ENCODE measurements at regions not wholly inside any gene's neighbourhood (a gene's known extent, or its start where the extent isn't known, plus 50 kb on each side); places are given as distances from the start of the nearest gene placed in this dataset.
"Not testable (repeated sequence)": the region's sequence is repeated elsewhere in the genome, so short reads cannot be mapped to it uniquely, and the experiment has no call there.

DNA sequence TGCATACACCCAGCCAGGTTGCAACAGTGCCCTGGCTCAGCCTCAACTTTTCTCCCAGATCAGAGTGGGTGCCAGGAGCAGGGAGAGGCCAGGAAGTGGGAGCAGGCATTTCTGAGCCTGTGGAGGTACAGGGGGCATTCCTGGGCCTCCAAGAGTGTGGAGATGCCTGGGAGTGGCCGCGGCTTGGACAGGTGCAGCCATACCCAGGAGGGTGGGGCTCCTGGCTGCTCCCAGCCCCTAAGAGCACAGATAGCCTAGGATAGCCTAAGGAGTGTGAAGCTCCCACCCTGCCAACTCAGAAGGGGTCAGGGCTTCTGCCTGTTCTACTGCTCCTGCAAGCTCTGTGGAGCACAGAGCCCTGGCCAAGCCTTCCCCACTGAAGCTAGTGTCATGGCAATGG is 543.4 kb downstream of the RPL10L start:
- peaks cover 36% of the 10 kb centered on the region for H3K9me3 Mint-ChIP-seq (ENCODE audit: unreplicated experiment)
- Histone ChIP-seq H3K4me3 (ENCODE audit: low read depth, low read length) (no peak overlapping the region), H3K27me3 (replicated peaks; ENCODE audit: control insufficient read depth, insufficient read depth, low read length) (no peaks in the 10 kb centered on the region), H3K9me3 (no peaks in the 10 kb centered on the region), H3K36me3 (ENCODE audit: control insufficient read depth, insufficient read depth, low read length) (no peaks in the 10 kb centered on the region), H3K4me1 (no peaks in the 10 kb centered on the region)
- H3K4me1 Mint-ChIP-seq (ENCODE audit: low read depth, unreplicated experiment): no peaks in the 10 kb centered on the region
- H3K27me3 Mint-ChIP-seq (ENCODE audit: insufficient read depth, unreplicated experiment): no peaks in the 10 kb centered on the region
- no TSS peak for BruUV-seq (replicated peaks)
- TF ChIP-seq, protein P1, sequence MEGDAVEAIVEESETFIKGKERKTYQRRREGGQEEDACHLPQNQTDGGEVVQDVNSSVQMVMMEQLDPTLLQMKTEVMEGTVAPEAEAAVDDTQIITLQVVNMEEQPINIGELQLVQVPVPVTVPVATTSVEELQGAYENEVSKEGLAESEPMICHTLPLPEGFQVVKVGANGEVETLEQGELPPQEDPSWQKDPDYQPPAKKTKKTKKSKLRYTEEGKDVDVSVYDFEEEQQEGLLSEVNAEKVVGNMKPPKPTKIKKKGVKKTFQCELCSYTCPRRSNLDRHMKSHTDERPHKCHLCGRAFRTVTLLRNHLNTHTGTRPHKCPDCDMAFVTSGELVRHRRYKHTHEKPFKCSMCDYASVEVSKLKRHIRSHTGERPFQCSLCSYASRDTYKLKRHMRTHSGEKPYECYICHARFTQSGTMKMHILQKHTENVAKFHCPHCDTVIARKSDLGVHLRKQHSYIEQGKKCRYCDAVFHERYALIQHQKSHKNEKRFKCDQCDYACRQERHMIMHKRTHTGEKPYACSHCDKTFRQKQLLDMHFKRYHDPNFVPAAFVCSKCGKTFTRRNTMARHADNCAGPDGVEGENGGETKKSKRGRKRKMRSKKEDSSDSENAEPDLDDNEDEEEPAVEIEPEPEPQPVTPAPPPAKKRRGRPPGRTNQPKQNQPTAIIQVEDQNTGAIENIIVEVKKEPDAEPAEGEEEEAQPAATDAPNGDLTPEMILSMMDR (IDR thresholded peaks at IDR 0.05; ENCODE audit: insufficient read depth in 1 of 2, low read depth in 1 of 2, low read length in 1 of 2, severe bottlenecking in 1 of 2, unreplicated experiment in 1 of 2): no peak
- H3K4me3 Mint-ChIP-seq (ENCODE audit: unreplicated experiment): no peak overlapping the region
- ChIA-PET POLR2A (no interaction called here), CTCF (no interaction called here)
- DNase-seq: no peak
- H3K36me3 Mint-ChIP-seq (ENCODE audit: insufficient read depth, unreplicated experiment): no peaks in the 10 kb centered on the region
- intact Hi-C loops (cut with micrococcal nuclease; ENCODE audit: unreplicated experiment): no loop called here
- no peak overlapping the region for H3K27ac Mint-ChIP-seq (ENCODE audit: unreplicated experiment)

DNA sequence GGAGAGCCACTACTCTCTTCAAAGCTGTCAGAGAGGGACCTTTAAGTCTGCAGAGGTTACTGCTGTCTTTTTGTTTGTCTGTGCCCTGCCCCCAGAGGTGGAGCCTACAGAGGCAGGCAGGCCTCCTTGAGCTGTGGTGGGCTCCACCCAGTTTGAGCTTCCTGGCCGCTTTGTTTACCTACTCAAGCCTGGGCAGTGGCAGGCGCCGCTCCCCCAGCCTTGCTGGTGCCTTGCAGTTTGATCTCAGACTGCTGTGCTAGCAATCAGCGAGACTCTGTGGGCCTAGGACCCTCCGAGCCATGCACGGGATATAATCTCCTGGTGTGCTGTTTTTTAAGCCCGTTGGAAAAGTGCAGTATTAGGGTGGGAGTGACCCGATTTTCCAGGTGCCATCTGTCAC is 550.7 kb downstream of the RPL10L start:
- H3K4me3 ChIP-seq (ENCODE audit: low read depth, low read length); H3K27me3 ChIP-seq (replicated peaks; ENCODE audit: control insufficient read depth, insufficient read depth, low read length); H3K4me1 ChIP-seq; H3K4me3 Mint-ChIP-seq (ENCODE audit: unreplicated experiment); H3K27me3 Mint-ChIP-seq (ENCODE audit: insufficient read depth, unreplicated experiment); intact Hi-C loops (cut with micrococcal nuclease; ENCODE audit: unreplicated experiment); H3K36me3 ChIP-seq (ENCODE audit: control insufficient read depth, insufficient read depth, low read length); BruUV-seq (replicated peaks); H3K9me3 Mint-ChIP-seq (ENCODE audit: unreplicated experiment); H3K9me3 ChIP-seq; H3K27ac Mint-ChIP-seq (ENCODE audit: unreplicated experiment); DNase-seq; H3K4me1 Mint-ChIP-seq (ENCODE audit: low read depth, unreplicated experiment); CTCF ChIA-PET; POLR2A ChIA-PET; H3K36me3 Mint-ChIP-seq (ENCODE audit: insufficient read depth, unreplicated experiment): not testable (repeated sequence)

DNA sequence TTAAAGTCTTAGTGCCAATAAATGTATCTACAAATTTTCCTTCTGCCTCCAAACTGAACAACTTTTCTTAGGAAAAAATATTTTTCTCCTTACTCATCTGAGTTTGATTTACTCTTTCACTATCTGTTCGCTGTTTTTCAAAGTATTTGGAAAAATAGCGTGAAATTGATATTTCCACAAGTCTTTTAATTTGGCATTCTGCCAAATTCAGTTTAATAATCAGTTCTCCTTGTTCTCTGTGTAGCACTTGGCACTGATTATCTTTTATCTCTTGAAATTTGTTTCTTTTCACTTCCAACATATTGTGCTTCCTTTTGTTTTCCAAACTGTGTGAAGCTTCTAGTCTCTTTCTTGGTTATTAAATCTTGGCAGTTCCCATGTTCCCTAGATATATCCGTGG is 559.8 kb downstream of the RPL10L start:
- no peaks in the 10 kb centered on the region for H3K27me3 Mint-ChIP-seq (ENCODE audit: insufficient read depth, unreplicated experiment)
- DNase-seq: no peak
- H3K27me3 ChIP-seq (replicated peaks; ENCODE audit: control insufficient read depth, insufficient read depth, low read length): no peaks in the 10 kb centered on the region
- TF ChIP-seq, protein P1 (IDR thresholded peaks at IDR 0.05; ENCODE audit: insufficient read depth in 1 of 2, low read depth in 1 of 2, low read length in 1 of 2, severe bottlenecking in 1 of 2, unreplicated experiment in 1 of 2): no peak
- no peaks in the 10 kb centered on the region for H3K36me3 ChIP-seq (ENCODE audit: control insufficient read depth, insufficient read depth, low read length)
- ChIA-PET CTCF (no interaction called here), POLR2A (no interaction called here)
- H3K4me3 ChIP-seq (ENCODE audit: low read depth, low read length): no peak overlapping the region
- H3K4me1 Mint-ChIP-seq (ENCODE audit: low read depth, unreplicated experiment): no peaks in the 10 kb centered on the region
- H3K36me3 Mint-ChIP-seq (ENCODE audit: insufficient read depth, unreplicated experiment): no peaks in the 10 kb centered on the region
- H3K27ac Mint-ChIP-seq (ENCODE audit: unreplicated experiment): no peak overlapping the region
- intact Hi-C loops (cut with micrococcal nuclease; ENCODE audit: unreplicated experiment): no loop called here
- H3K9me3 ChIP-seq: no peaks in the 10 kb centered on the region
- H3K4me3 Mint-ChIP-seq (ENCODE audit: unreplicated experiment): no peak overlapping the region
- BruUV-seq (replicated peaks): no TSS peak
- no peaks in the 10 kb centered on the region for H3K4me1 ChIP-seq
- no peaks in the 10 kb centered on the region for H3K9me3 Mint-ChIP-seq (ENCODE audit: unreplicated experiment)

DNA sequence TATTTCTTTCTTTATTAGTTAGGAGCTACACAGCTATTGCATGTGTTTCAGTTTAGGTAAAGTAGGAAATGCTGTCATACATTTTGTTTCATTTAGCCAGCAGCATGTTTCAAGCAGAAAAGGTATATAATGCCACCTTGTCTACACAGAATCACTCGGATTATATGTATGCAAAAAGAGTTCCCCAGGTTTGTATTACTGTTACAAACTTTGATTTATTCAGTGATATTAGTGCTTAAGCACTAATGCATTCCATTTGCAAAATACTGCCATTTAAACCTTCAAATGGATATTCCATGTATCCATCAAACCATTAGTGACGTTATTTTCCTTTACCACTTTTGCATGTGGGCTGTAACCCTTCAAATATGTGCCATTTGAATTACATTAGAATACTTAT is 564.0 kb downstream of the RPL10L start:
- Mint-ChIP-seq H3K27me3 (ENCODE audit: insufficient read depth, unreplicated experiment) (no peaks in the 10 kb centered on the region), H3K27ac (ENCODE audit: unreplicated experiment) (no peak overlapping the region), H3K4me1 (ENCODE audit: low read depth, unreplicated experiment) (no peaks in the 10 kb centered on the region), H3K4me3 (ENCODE audit: unreplicated experiment) (no peak overlapping the region), H3K9me3 (ENCODE audit: unreplicated experiment) (no peaks in the 10 kb centered on the region), H3K36me3 (ENCODE audit: insufficient read depth, unreplicated experiment) (no peaks in the 10 kb centered on the region)
- ChIA-PET CTCF (no interaction called here), POLR2A (no interaction called here)
- no TSS peak for BruUV-seq (replicated peaks)
- H3K9me3 ChIP-seq: no peaks in the 10 kb centered on the region
- DNase-seq: no peak
- no peaks in the 10 kb centered on the region for H3K4me1 ChIP-seq
- no peak overlapping the region for H3K4me3 ChIP-seq (ENCODE audit: low read depth, low read length)
- TF ChIP-seq, protein P1 (IDR thresholded peaks at IDR 0.05; ENCODE audit: insufficient read depth in 1 of 2, low read depth in 1 of 2, low read length in 1 of 2, severe bottlenecking in 1 of 2, unreplicated experiment in 1 of 2): no peak
- H3K36me3 ChIP-seq (ENCODE audit: control insufficient read depth, insufficient read depth, low read length): no peaks in the 10 kb centered on the region
- H3K27me3 ChIP-seq (replicated peaks; ENCODE audit: control insufficient read depth, insufficient read depth, low read length): no peaks in the 10 kb centered on the region
- intact Hi-C loops (cut with micrococcal nuclease; ENCODE audit: unreplicated experiment): no loop called here
